ENCODE measurements at regions not wholly inside any gene's neighbourhood (a gene's known extent, or its start where the extent isn't known, plus 50 kb on each side); places are given as distances from the start of the nearest gene placed in this dataset.

- ATAC-seq = peak; percentile 44
- intact Hi-C loops (cut with DNase I) = no loop called here
- H3K36me3 ChIP-seq = no peaks in the 10 kb centered on the region
These were observed 101.4 kb upstream of the ZFHX3 start for GRCh38 chr16:73149334-73149733.

DNA sequence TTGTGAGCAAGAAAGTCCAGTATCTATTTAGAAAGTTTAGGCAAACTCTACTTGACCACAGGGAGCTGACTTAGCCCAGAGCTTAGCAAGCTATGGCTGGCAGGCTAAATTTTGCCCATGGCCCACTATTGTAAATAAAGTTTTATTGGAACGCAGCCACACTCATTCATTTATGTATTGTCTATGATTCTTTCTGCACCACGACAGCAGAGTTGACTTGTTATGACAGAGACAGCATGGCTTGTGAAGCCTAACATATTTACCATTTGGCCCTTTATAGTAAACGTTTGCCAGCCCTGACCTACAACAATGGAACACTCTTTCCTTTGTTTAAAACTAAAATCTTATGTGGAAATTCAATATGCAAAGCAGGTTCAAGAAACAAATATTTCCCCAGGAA lies 100.0 kb upstream of the ZFHX3 start:
- H3K27ac ChIP-seq = no peak overlapping the region
- TF ChIP-seq, protein P1, sequence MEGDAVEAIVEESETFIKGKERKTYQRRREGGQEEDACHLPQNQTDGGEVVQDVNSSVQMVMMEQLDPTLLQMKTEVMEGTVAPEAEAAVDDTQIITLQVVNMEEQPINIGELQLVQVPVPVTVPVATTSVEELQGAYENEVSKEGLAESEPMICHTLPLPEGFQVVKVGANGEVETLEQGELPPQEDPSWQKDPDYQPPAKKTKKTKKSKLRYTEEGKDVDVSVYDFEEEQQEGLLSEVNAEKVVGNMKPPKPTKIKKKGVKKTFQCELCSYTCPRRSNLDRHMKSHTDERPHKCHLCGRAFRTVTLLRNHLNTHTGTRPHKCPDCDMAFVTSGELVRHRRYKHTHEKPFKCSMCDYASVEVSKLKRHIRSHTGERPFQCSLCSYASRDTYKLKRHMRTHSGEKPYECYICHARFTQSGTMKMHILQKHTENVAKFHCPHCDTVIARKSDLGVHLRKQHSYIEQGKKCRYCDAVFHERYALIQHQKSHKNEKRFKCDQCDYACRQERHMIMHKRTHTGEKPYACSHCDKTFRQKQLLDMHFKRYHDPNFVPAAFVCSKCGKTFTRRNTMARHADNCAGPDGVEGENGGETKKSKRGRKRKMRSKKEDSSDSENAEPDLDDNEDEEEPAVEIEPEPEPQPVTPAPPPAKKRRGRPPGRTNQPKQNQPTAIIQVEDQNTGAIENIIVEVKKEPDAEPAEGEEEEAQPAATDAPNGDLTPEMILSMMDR (IDR thresholded peaks at IDR 0.05) = no peak
- no peaks in the 10 kb centered on the region for H3K27me3 ChIP-seq
- no peaks in the 10 kb centered on the region for H3K36me3 ChIP-seq
- H3K4me3 ChIP-seq = no peak overlapping the region
- peaks cover 6% of the 10 kb centered on the region for H3K4me1 ChIP-seq
- intact Hi-C loops (cut with DNase I) = no loop called here
- ATAC-seq = no peak
- DNase-seq = no peak
- H3K9me3 ChIP-seq = no peaks in the 10 kb centered on the region

More at GRCh38 chr16:73149334-73149733, 101.4 kb upstream of the ZFHX3 start:
- no peak for DNase-seq
- TF ChIP-seq, protein P1 (IDR thresholded peaks at IDR 0.05) = no peak
- Histone ChIP-seq H3K27me3 (no peaks in the 10 kb centered on the region), H3K9me3 (no peaks in the 10 kb centered on the region), H3K4me1 (peaks cover 15% of the 10 kb centered on the region), H3K27ac (no peak overlapping the region), H3K4me3 (no peak overlapping the region)

DNA sequence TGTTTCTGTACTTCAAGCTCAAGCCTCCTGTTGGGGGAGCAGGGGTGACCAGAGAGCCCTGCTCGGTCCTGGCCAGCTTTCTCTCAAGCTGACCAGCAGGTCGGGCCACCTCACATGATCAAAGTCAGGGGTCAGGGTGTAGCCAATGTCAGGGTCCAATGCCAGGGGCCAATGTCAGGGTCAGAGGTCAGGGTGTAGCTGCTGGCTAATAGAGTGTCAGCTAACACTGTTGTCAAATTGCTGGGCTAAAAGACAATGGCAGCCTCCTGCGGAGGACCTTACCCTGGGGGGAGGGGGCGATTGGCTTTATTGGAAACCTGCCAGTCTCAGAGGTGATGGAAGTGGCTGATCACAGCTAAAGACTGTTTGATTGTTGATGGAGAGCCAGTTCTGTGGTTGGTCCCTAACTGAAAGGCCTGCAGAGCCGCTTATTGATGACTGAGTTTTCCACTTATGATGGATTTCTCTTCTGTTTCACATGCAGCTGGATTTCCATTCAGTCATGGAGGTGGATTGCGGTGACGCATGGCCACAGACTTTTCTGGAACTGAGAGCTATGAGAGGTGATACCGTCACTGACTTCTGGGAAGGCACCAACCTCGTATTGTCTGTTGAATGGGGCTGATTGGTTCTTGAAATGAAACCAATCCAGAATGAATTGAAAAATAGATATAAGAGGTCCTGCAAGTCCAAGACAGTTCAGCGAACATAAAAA lies 97.4 kb upstream of the ZFHX3 start:
- intact Hi-C loops (cut with DNase I) = no loop called here
- no peak for DNase-seq
- Histone ChIP-seq H3K27me3 (no peaks in the 10 kb centered on the region), H3K36me3 (no peaks in the 10 kb centered on the region), H3K27ac (no peak overlapping the region), H3K9me3 (no peaks in the 10 kb centered on the region), H3K4me3 (no peak overlapping the region), H3K4me1 (peaks cover 6% of the 10 kb centered on the region)
- TF ChIP-seq, protein P1 (IDR thresholded peaks at IDR 0.05) = no peak
- ATAC-seq = no peak

GRCh38 chr16:73143576-73144422 lies 95.9 kb upstream of the ZFHX3 start:
- intact Hi-C loops (cut with DNase I) = no loop called here

GRCh38 chr16:73143002-73143401 lies 95.1 kb upstream of the ZFHX3 start:
- H3K4me1 ChIP-seq = peaks cover 6% of the 10 kb centered on the region
- TF ChIP-seq, protein P1 (IDR thresholded peaks at IDR 0.05) = no peak
- H3K36me3 ChIP-seq = no peaks in the 10 kb centered on the region
- intact Hi-C loops (cut with DNase I) = no loop called here
- H3K4me3 ChIP-seq = no peak overlapping the region
- H3K27ac ChIP-seq = no peak overlapping the region
- no peaks in the 10 kb centered on the region for H3K27me3 ChIP-seq
- ATAC-seq = no peak
- no peaks in the 10 kb centered on the region for H3K9me3 ChIP-seq
- DNase-seq = no peak

More at GRCh38 chr16:73143576-73144422, 95.9 kb upstream of the ZFHX3 start:
- TF ChIP-seq, protein P1 (IDR thresholded peaks at IDR 0.05) = no peak
- Histone ChIP-seq H3K27me3 (no peaks in the 10 kb centered on the region), H3K27ac (peak overlapping the region; percentile 38), H3K36me3 (no peaks in the 10 kb centered on the region), H3K4me3 (peak overlapping the region; percentile 35), H3K4me1 (peaks cover 6% of the 10 kb centered on the region), H3K9me3 (no peaks in the 10 kb centered on the region)
- DNase-seq = no peak
- no peak for ATAC-seq
